Activated naive CD8-positive, alpha-beta T cell treated with anti-CD3 and anti-CD28 coated beads for 36 hours (primary cell): ENCODE measurements at regions not wholly inside any gene's neighbourhood (a gene's known extent, or its start where the extent isn't known, plus 50 kb on each side); places are given as distances from the start of the nearest gene placed in this dataset.

Experiments
- DNase-seq: peaks from one replicate; pipeline ENCODE4 v3.0.0; 2021
- H3K27ac Mint-ChIP-seq: one replicate; pipeline ENCODE4 v1.8.0; 2022; ENCODE audit warnings: mild to moderate bottlenecking, moderate library complexity, mixed read lengths
- H3K27me3 Mint-ChIP-seq: one replicate; pipeline ENCODE4 v1.8.0; 2022; ENCODE audit warnings: mild to moderate bottlenecking, mixed read lengths
- H3K36me3 Mint-ChIP-seq: one replicate; pipeline ENCODE4 v1.8.0; 2021; ENCODE audit warnings: mild to moderate bottlenecking, mixed read lengths
- H3K4me1 Mint-ChIP-seq: one replicate; pipeline ENCODE4 v1.8.0; 2021; ENCODE audit warnings: mixed read lengths
- H3K4me3 Mint-ChIP-seq: one replicate; pipeline ENCODE4 v1.8.0; 2022; ENCODE audit warnings: mild to moderate bottlenecking, moderate library complexity, mixed read lengths
- H3K9me3 Mint-ChIP-seq: one replicate; pipeline ENCODE4 v1.8.0; 2022; ENCODE audit warnings: mixed read lengths

DNA sequence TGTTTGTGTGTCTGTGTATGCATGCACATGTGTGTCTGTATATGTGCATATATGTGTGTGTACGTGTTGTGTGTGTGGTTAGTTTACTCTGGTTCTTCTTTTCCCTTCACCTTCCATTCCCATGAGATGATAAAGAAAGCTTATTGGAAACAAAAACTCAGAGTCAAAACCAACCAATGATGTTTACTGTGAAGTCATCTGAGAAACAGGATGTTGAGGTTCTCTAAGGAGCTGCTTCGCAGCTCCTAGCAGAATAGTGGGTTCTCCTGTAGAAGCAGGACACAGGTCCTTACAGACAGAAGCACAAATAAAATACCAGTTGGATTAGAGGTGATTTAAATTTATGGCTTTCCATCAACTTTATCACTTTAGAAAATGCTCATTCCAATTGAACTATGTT is 256.1 kb upstream of the PLET1 start:
- DNase-seq, result no peak
- H3K27ac Mint-ChIP-seq, result no peak overlapping the region
- H3K36me3 Mint-ChIP-seq, result no peaks in the 10 kb centered on the region
- H3K9me3 Mint-ChIP-seq, result no peaks in the 10 kb centered on the region
- peaks cover 12% of the 10 kb centered on the region for H3K27me3 Mint-ChIP-seq
- no peak overlapping the region for H3K4me3 Mint-ChIP-seq
- peaks cover 4% of the 10 kb centered on the region for H3K4me1 Mint-ChIP-seq

DNA sequence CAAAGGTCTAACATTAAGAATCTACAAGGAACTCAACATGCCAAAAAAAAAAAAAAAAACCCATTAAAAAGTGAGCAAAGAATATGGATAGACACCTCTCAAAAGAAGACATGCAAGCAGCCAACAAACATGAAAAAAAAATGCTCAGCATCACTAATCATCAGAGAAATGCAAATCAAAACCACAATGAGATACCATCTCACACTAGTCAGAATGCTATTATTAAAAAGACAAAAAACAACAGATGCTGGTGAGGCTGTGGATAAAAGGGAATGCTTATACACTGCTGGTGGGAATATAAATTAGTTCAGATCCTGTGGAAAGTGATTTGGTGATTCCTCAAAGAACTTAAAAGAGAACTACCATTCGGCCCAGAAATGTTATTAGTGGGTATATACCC is 257.7 kb upstream of the PLET1 start:
- H3K4me3 Mint-ChIP-seq, result no peak overlapping the region
- H3K4me1 Mint-ChIP-seq, result peaks cover 4% of the 10 kb centered on the region
- H3K27ac Mint-ChIP-seq, result no peak overlapping the region
- peaks cover 9% of the 10 kb centered on the region for H3K27me3 Mint-ChIP-seq
- no peaks in the 10 kb centered on the region for H3K9me3 Mint-ChIP-seq
- no peaks in the 10 kb centered on the region for H3K36me3 Mint-ChIP-seq
- DNase-seq, result no peak

DNA sequence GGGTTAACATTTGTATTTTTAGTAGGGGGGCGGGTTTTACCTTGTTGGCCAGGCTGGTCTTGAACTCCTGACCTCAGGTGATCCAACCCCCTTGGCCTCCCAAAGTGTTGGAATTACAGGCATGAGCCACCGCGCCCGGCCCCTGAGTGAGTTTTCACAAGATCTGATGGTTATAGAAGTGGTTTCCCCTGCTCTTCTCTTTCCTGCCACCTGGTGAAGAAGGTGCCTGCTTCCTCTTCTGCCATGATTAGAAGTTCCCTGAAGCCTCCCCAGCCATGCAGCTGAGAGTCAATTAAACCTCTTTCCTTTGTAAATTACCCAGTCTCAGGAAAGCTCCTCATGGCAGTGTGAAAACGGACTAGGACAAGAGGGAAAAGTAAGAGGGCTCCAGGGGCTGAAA is 259.1 kb upstream of the PLET1 start:
- DNase-seq, result no peak
- Mint-ChIP-seq H3K9me3 (no peaks in the 10 kb centered on the region), H3K27me3 (peaks cover 6% of the 10 kb centered on the region), H3K4me1 (peaks cover 4% of the 10 kb centered on the region), H3K4me3 (no peak overlapping the region), H3K27ac (no peak overlapping the region), H3K36me3 (no peaks in the 10 kb centered on the region)

DNA sequence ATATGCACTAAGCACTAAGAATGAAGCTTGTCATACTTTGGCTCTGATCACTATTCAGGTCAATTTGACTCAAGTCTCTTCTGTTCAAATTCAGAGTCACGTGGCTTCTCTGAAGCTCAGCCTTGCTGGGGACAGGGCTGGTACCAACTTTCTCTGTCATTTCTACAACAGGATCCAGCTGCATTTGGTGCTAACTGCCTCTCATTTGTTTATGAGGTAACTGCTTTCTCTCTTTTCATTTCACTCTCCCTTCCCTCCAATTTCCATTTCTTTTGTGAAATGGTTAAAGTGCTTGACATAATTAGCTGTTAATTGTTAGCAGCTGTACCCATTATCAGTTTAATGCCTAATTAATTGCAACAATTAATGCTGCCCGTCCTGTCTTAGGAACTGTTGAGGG is 259.7 kb upstream of the PLET1 start:
- no peak overlapping the region for H3K27ac Mint-ChIP-seq
- no peaks in the 10 kb centered on the region for H3K36me3 Mint-ChIP-seq
- H3K4me3 Mint-ChIP-seq, result no peak overlapping the region
- peaks cover 6% of the 10 kb centered on the region for H3K27me3 Mint-ChIP-seq
- DNase-seq, result no peak
- peaks cover 4% of the 10 kb centered on the region for H3K4me1 Mint-ChIP-seq
- H3K9me3 Mint-ChIP-seq, result no peaks in the 10 kb centered on the region

DNA sequence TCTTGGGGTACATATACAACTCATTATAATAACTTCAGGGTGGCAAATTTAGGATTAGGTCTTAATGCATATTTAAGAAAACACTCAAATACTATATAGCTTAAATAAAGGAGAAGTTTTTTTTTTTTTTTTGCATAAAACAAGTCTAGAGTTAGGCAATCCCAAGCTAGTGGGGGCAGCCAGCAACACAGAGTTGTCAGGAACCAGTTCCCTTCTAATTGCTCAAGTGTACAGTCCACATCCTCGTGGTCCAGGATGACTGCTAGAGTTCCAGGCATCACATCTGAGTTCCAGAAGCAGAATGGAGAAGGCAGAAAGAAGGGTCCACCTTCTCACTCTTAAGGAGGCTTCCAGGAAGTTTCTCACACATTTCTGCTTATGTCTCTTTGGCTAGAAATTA is 261.9 kb upstream of the PLET1 start:
- Mint-ChIP-seq H3K4me1 (peaks cover 6% of the 10 kb centered on the region), H3K27ac (no peak overlapping the region), H3K36me3 (no peaks in the 10 kb centered on the region), H3K9me3 (no peaks in the 10 kb centered on the region), H3K4me3 (no peak overlapping the region), H3K27me3 (peaks cover 12% of the 10 kb centered on the region)
- DNase-seq, result no peak

DNA sequence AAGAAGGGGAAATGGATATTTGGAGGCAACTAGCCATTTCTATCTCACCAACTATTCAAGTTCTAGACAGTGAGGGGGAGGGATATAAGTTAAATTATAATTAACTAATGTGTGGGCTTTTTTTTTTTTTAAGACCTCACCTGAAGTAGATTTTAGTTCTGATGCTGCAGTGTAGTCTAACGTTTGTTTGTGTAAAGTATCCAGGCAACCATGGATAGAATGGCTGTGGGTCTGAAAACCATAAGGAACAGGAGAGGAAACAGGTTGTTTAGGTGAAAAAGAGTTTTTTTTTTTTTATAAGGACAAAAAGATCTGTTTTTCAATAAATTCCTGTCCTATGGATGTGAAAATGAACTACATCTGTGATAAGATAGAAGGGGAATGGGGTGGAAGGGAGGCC is 262.4 kb upstream of the PLET1 start:
- peaks cover 6% of the 10 kb centered on the region for H3K4me1 Mint-ChIP-seq
- H3K36me3 Mint-ChIP-seq, result no peaks in the 10 kb centered on the region
- H3K27me3 Mint-ChIP-seq, result peaks cover 15% of the 10 kb centered on the region
- DNase-seq, result no peak
- no peaks in the 10 kb centered on the region for H3K9me3 Mint-ChIP-seq
- no peak overlapping the region for H3K4me3 Mint-ChIP-seq
- no peak overlapping the region for H3K27ac Mint-ChIP-seq

DNA sequence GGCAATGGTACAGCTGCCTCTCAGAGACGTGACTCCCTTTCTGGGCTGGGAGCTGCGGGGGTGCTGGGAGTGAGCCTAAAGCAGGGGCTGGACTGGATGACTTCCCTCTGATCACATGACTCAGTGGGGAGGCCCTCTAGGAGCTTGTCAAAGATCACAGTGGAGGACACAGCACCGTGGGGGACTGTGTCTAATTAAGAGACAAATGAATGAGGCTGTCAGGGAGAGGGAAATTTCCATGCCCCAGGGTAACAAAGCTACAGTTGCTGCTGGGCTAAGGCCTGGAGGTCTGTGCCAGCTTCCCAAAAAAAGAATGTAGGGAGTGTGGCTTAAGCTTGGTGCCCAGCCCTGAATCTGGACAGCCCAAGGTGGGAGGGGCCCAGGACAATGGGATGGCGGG is 262.8 kb upstream of the PLET1 start:
- Mint-ChIP-seq H3K9me3 (no peaks in the 10 kb centered on the region), H3K27ac (no peak overlapping the region), H3K27me3 (peaks cover 15% of the 10 kb centered on the region), H3K4me3 (no peak overlapping the region), H3K36me3 (no peaks in the 10 kb centered on the region), H3K4me1 (peaks cover 6% of the 10 kb centered on the region)
- DNase-seq, result no peak

DNA sequence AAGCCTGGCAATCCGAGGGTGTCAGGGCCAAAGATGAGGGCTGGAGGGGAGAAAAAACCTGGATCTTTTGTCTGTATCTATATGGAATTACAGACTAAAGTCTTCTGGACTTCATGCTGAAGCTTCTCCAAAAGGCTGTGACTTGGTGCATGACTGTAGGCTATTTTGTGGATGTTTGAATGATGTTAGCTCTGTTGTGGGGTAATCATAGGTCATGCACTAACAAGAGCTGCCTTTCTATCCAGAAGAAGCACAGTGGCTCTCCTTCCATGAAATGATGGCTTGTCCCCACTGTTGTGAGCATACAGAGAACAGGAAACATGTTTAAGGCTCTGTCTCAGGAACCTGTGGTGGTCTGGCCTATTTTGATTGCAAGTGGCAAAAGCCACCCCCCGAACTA is 263.3 kb upstream of the PLET1 start:
- Mint-ChIP-seq H3K4me1 (peaks cover 6% of the 10 kb centered on the region), H3K27ac (no peak overlapping the region), H3K9me3 (no peaks in the 10 kb centered on the region), H3K36me3 (no peaks in the 10 kb centered on the region), H3K27me3 (peaks cover 15% of the 10 kb centered on the region), H3K4me3 (no peak overlapping the region)
- DNase-seq, result no peak

DNA sequence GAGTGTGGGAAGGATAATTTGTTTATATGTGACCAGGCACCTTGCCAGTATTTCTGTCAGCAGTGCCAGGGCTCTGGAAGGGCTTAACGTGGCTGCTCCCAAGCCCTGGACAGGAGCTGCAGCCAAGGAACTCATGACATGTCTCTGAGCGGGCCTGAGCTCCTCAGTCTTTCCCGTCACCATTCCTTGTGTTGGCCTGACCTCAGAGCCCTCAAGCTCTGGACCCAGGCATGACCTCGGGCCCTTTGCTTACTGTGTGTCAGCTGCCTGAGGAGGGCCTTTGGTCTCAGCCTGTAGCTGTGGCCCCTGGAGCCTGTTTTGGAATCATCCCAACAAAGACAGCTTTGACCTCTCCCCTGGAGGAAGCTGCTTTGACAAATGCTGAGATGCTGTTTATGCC is 264.1 kb upstream of the PLET1 start:
- Mint-ChIP-seq H3K9me3 (no peaks in the 10 kb centered on the region), H3K27me3 (peaks cover 15% of the 10 kb centered on the region), H3K4me3 (no peak overlapping the region), H3K4me1 (peaks cover 6% of the 10 kb centered on the region), H3K27ac (no peak overlapping the region), H3K36me3 (no peaks in the 10 kb centered on the region)
- DNase-seq, result no peak

DNA sequence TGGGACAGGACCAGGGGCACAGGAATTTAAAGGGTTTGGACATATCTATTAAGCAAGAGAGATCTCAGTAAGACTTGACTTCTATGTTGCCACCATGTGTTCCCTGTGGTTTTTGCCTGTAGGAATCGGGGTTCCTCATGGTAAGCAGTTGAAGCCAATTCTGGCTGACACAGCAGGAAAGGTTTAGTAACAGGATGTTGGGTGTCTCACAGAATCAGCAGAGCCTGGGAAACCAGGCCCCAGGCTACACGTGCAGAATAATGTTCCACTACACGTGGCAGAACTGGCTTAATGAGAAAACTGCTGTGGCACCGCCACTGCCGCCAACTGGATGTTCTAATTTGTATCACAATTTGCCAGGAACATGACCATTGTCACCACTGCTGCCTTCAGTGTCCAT is 264.6 kb upstream of the PLET1 start:
- H3K36me3 Mint-ChIP-seq, result no peaks in the 10 kb centered on the region
- peaks cover 15% of the 10 kb centered on the region for H3K27me3 Mint-ChIP-seq
- H3K4me1 Mint-ChIP-seq, result peaks cover 4% of the 10 kb centered on the region
- H3K9me3 Mint-ChIP-seq, result no peaks in the 10 kb centered on the region
- H3K27ac Mint-ChIP-seq, result no peak overlapping the region
- H3K4me3 Mint-ChIP-seq, result no peak overlapping the region
- no peak for DNase-seq

DNA sequence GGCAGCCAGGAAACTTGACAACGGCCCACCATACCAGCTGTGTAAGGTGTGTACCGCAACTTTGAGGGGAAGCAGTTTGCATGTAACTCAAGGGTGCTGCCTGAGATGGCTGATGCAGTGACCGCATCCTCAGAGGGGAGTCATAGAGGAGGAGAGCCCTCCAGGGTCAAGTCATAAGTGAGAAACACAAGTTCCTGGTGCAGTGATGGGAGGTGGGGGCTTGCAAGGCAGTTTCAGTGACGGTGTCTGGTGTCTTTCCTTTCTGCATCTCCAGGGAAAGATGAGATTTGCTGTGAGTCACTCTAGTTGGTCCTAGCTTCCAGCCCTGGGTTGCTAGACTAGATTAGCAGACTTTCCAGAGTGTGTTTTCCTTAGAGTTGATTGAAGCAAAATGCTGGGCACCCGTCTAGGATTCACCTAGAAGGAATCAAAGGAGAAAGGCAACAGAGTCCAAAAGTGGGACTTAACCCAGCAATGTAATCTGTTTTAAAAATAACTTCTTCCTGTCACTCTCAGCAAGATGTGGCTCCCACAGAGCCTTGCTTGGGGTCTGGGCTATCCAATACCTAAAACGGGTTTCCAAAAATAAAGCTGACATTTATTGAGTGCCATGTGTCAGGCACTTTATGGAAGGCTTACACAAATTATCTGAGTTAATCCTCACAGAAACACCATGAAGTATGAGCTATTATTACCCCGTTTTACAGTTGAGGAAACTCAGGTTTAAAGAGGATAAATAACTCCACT is 265.4 kb upstream of the PLET1 start:
- DNase-seq, result no peak
- Mint-ChIP-seq H3K27ac (no peak overlapping the region), H3K4me1 (peaks cover 4% of the 10 kb centered on the region)

DNA sequence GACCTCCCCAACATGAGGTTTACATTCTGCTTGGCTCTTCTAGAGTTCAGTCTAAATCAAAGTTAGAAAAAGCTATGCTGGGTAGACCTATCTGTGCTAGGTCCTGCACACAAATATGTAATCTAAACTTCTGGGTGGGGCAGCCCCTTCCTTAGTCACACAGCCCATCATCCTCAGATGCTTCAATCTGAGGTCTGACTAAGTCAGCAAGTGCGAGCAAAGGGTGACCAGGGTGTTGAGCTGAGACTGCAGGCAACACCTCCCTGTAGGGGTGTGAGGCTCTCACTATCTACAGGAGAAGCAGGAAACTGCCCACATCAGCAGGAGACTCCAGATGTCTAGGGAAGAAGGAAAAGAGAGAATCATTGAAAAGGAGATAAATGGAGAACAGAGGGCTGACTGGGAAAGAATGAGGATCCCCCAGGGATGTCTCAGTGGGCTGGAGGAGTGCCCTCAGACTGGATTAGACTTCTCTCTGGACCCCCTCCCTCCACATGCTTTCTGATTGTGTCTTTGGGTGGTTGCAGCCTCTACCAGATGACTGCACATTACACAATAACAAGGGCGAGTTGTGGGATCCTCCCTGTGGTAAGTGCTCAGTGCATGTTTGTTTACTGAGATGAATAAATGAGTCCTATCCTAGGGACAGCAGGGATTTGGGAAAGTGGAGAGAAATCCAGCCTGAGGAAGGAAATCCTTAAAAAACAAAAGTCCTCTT is 266.2 kb upstream of the PLET1 start:
- Mint-ChIP-seq H3K9me3 (no peaks in the 10 kb centered on the region), H3K4me3 (no peak overlapping the region), H3K36me3 (no peaks in the 10 kb centered on the region), H3K4me1 (peaks cover 4% of the 10 kb centered on the region), H3K27ac (no peak overlapping the region), H3K27me3 (peaks cover 15% of the 10 kb centered on the region)
- DNase-seq, result no peak

More for the DNA sequence above, 265.4 kb upstream of the PLET1 start:
- Mint-ChIP-seq H3K4me3 (no peak overlapping the region), H3K27me3 (peaks cover 15% of the 10 kb centered on the region), H3K36me3 (no peaks in the 10 kb centered on the region), H3K9me3 (no peaks in the 10 kb centered on the region)

DNA sequence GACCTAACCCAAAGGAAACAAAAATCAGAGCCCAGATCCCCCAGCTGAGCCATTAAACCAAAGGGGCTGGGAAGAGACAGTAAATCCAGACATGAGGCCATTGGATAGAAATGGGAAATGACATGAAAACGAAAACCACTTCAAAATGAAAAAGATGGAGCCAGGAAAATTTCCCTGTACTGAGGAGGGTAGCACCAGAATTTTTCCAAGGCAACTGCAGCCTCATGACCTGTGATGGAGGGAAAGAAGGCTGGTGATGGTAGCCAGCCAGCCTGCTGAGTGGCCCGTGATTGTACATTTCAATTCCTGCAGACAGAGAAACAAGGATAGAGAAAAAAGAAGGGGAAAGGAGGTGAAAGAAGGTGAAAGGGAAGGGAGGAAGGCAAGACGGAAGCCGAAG is 268.4 kb upstream of the PLET1 start:
- no peak overlapping the region for H3K27ac Mint-ChIP-seq
- H3K36me3 Mint-ChIP-seq, result no peaks in the 10 kb centered on the region
- H3K9me3 Mint-ChIP-seq, result no peaks in the 10 kb centered on the region
- DNase-seq, result no peak
- H3K4me3 Mint-ChIP-seq, result no peak overlapping the region
- H3K27me3 Mint-ChIP-seq, result peaks cover 9% of the 10 kb centered on the region
- H3K4me1 Mint-ChIP-seq, result peaks cover 4% of the 10 kb centered on the region

DNA sequence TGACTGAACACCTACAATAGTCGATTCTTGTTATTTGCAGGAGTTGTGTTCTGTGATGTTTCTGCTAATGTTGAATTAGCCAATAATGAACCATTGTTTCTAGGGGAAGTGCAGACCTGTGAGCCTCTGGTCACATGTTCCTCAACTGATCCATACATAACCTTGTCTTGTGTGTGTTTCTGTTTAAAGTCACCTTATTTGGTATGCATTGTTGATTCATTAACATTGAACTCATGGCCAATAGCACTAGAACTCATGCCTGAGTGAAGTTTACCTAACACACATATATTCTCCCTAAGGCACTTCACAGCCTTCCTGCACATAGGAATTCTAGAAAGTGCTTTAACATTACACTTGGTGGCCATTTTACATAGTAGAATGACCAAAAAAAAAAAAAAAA is 271.8 kb upstream of the PLET1 start:
- Mint-ChIP-seq H3K36me3 (no peaks in the 10 kb centered on the region), H3K27ac (no peak overlapping the region), H3K4me1 (no peaks in the 10 kb centered on the region), H3K4me3 (no peak overlapping the region), H3K9me3 (no peaks in the 10 kb centered on the region), H3K27me3 (peaks cover 3% of the 10 kb centered on the region)
- no peak for DNase-seq

DNA sequence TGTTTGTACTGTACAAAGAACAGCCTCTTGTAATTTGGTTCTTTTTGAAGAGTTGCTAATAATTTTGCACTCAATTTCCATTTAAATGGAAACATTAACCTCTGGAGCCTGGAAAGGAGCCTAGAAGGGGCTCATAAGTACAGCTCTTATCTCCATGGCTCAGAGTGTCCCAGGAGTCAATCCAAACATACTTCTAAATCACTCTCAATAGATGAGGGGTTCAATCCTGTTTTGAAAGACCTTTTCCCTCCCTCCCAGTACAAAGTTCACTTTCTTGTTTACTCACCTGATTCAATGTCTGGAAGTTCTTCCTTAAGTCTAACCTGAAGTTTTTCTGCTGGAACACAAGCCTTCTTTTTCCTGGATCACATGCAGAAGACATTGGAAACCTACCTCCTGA is 273.0 kb upstream of the PLET1 start:
- Mint-ChIP-seq H3K4me1 (no peaks in the 10 kb centered on the region), H3K27ac (no peak overlapping the region), H3K9me3 (no peaks in the 10 kb centered on the region), H3K4me3 (no peak overlapping the region), H3K27me3 (no peaks in the 10 kb centered on the region), H3K36me3 (no peaks in the 10 kb centered on the region)
- DNase-seq, result no peak

DNA sequence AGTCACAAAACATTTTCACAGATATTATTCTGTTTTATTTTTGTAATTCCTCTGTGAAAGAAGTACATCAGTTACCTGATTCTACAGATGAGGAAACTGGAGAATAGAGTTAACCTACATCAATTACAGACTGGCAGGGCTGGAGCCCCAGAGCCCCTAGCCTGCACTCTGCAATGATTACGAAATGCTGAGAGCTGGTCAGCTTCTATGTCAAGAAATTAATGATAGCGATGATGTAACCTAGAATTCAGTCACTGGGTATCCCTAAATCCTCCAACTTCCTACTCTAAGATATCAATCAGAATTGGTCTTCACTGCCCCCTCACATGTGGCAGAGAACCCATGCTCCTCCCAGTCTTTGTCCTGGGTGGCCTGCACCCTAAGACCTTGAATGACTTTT is 273.5 kb upstream of the PLET1 start:
- Mint-ChIP-seq H3K9me3 (no peaks in the 10 kb centered on the region), H3K27ac (no peak overlapping the region), H3K4me3 (no peak overlapping the region), H3K36me3 (no peaks in the 10 kb centered on the region), H3K27me3 (no peaks in the 10 kb centered on the region), H3K4me1 (no peaks in the 10 kb centered on the region)
- DNase-seq, result no peak
